ENCODE measurements at regions not wholly inside any gene's neighbourhood (a gene's known extent, or its start where the extent isn't known, plus 50 kb on each side); places are given as distances from the start of the nearest gene placed in this dataset.

GRCh38 chr2:64784168-64785061 lies 130.7 kb upstream of the SERTAD2 start:
- TF ChIP-seq CTCF (IDR thresholded peaks at IDR 0.05; ENCODE audit: extremely low read depth in 1 of 2, insufficient read depth in 1 of 2, low read depth in 1 of 2, low read length in 2 of 2) (no peak), EZH2 (IDR thresholded peaks at IDR 0.05; ENCODE audit: borderline replicate concordance, low read depth, low read length, severe bottlenecking) (no peak)

Measured in endothelial cell of umbilical vein (primary cell).